ACC112 (cell line): ENCODE measurements at regions not wholly inside any gene's neighbourhood (a gene's known extent, or its start where the extent isn't known, plus 50 kb on each side); places are given as distances from the start of the nearest gene placed in this dataset.
"Not testable (repeated sequence)": the region's sequence is repeated elsewhere in the genome, so short reads cannot be mapped to it uniquely, and the experiment has no call there.

Source experiments
- H2AFZ ChIP-seq: fragments of 200-600 bp; sonication (generic); one replicate; pipeline ENCODE4 v1.6.0; 2017; ENCODE audit warnings: antibody characterized with exemption, low read length; ENCODE audit not compliant: unreplicated experiment
- H3K27ac ChIP-seq: fragments of 200-600 bp; sonication (generic); 2 replicates; pipeline ENCODE4 v1.5.1; 2014; ENCODE audit warnings: low read depth, mild to moderate bottlenecking, antibody characterized with exemption, low read length, moderate library complexity
- H3K27me3 ChIP-seq: fragments of 200-600 bp; sonication (generic); 2 replicates; pipeline ENCODE4 v1.6.1; 2014; ENCODE audit warnings: mild to moderate bottlenecking, antibody characterized with exemption, low read length, moderate library complexity, mixed read lengths; ENCODE audit not compliant: insufficient read depth
- H3K36me3 ChIP-seq: fragments of 200-600 bp; sonication (generic); 2 replicates; pipeline ENCODE4 v1.6.1; 2016; ENCODE audit warnings: mild to moderate bottlenecking, antibody characterized with exemption, low read length, moderate library complexity, mixed read lengths; ENCODE audit not compliant: insufficient read depth
- H3K4me1 ChIP-seq: fragments of 200-600 bp; sonication (generic); one replicate; pipeline ENCODE4 v1.6.1; 2016; ENCODE audit warnings: low read length, mixed read lengths; ENCODE audit not compliant: insufficient read depth, unreplicated experiment, control insufficient read depth
- H3K4me3 ChIP-seq: fragments of 200-600 bp; sonication (generic); 2 replicates; pipeline ENCODE4 v1.5.1; 2014; ENCODE audit warnings: mild to moderate bottlenecking, low read depth, low read length
- H3K79me2 ChIP-seq: fragments of 200-600 bp; sonication (generic); one replicate; pipeline ENCODE4 v1.6.0; 2016; ENCODE audit warnings: low read length; ENCODE audit not compliant: control insufficient read depth, unreplicated experiment, insufficient read depth

GRCh38 chr6:80793411-80793810 lies 686.9 kb downstream of the BCKDHB start:
- H3K27ac ChIP-seq = no peak overlapping the region

GRCh38 chr6:80792151-80792550 lies 685.7 kb downstream of the BCKDHB start:
- Histone ChIP-seq H3K36me3 (no peaks in the 10 kb centered on the region), H3K4me3 (no peak overlapping the region), H3K27me3 (no peaks in the 10 kb centered on the region), H2AFZ (no peak overlapping the region), H3K4me1 (peaks cover 18% of the 10 kb centered on the region), H3K79me2 (no peaks in the 10 kb centered on the region), H3K27ac (no peak overlapping the region)

More at GRCh38 chr6:80793411-80793810, 686.9 kb downstream of the BCKDHB start:
- H3K4me1 ChIP-seq = peaks cover 15% of the 10 kb centered on the region
- no peaks in the 10 kb centered on the region for H3K79me2 ChIP-seq
- H3K4me3 ChIP-seq = no peak overlapping the region
- H3K36me3 ChIP-seq = no peaks in the 10 kb centered on the region
- no peaks in the 10 kb centered on the region for H3K27me3 ChIP-seq
- no peak overlapping the region for H2AFZ ChIP-seq

- H3K27ac ChIP-seq = peak overlapping the region; percentile 69
These were observed 683.6 kb downstream of the BCKDHB start for GRCh38 chr6:80789912-80790570.

GRCh38 chr6:80783271-80783670 lies 676.8 kb downstream of the BCKDHB start:
- H3K79me2 ChIP-seq, H2AFZ ChIP-seq, H3K4me3 ChIP-seq, H3K27me3 ChIP-seq, H3K36me3 ChIP-seq, H3K4me1 ChIP-seq, H3K27ac ChIP-seq: not testable (repeated sequence)

More at GRCh38 chr6:80789912-80790570, 683.6 kb downstream of the BCKDHB start:
- H3K4me1 ChIP-seq = peaks cover 18% of the 10 kb centered on the region
- H3K4me3 ChIP-seq = peak overlapping the region; percentile 52
- peak overlapping the region; percentile 70 for H2AFZ ChIP-seq
- H3K36me3 ChIP-seq = no peaks in the 10 kb centered on the region
- no peaks in the 10 kb centered on the region for H3K27me3 ChIP-seq
- H3K79me2 ChIP-seq = no peaks in the 10 kb centered on the region

GRCh38 chr6:80771941-80772340 lies 665.5 kb downstream of the BCKDHB start:
- no peaks in the 10 kb centered on the region for H3K36me3 ChIP-seq
- no peak overlapping the region for H3K27ac ChIP-seq
- no peaks in the 10 kb centered on the region for H3K27me3 ChIP-seq
- peaks cover 18% of the 10 kb centered on the region for H3K4me1 ChIP-seq
- H3K4me3 ChIP-seq = no peak overlapping the region
- H3K79me2 ChIP-seq = no peaks in the 10 kb centered on the region
- H2AFZ ChIP-seq = no peak overlapping the region

- no peaks in the 10 kb centered on the region for H3K36me3 ChIP-seq
- H3K4me1 ChIP-seq = peaks cover 25% of the 10 kb centered on the region
- H3K4me3 ChIP-seq = no peak overlapping the region
- H3K27ac ChIP-seq = peak overlapping the region; percentile 48
- no peak overlapping the region for H2AFZ ChIP-seq
- no peaks in the 10 kb centered on the region for H3K79me2 ChIP-seq
- no peaks in the 10 kb centered on the region for H3K27me3 ChIP-seq
These were observed 662.6 kb downstream of the BCKDHB start for GRCh38 chr6:80769106-80769505.

GRCh38 chr6:80767808-80768207 lies 661.3 kb downstream of the BCKDHB start:
- H3K27me3 ChIP-seq = no peaks in the 10 kb centered on the region
- no peak overlapping the region for H3K4me3 ChIP-seq
- H3K4me1 ChIP-seq = peaks cover 25% of the 10 kb centered on the region
- no peak overlapping the region for H2AFZ ChIP-seq
- no peaks in the 10 kb centered on the region for H3K79me2 ChIP-seq
- no peaks in the 10 kb centered on the region for H3K36me3 ChIP-seq
- H3K27ac ChIP-seq = peak overlapping the region; percentile 53

- Histone ChIP-seq H3K36me3 (no peaks in the 10 kb centered on the region), H3K27ac (no peak overlapping the region), H3K4me3 (no peak overlapping the region), H3K79me2 (no peaks in the 10 kb centered on the region), H3K4me1 (no peaks in the 10 kb centered on the region), H3K27me3 (no peaks in the 10 kb centered on the region), H2AFZ (no peak overlapping the region)
These were observed 637.7 kb downstream of the BCKDHB start for GRCh38 chr6:80744213-80744612.

GRCh38 chr6:80742481-80742880 lies 636.0 kb downstream of the BCKDHB start:
- Histone ChIP-seq H2AFZ (peak overlapping the region; percentile 76), H3K36me3 (no peaks in the 10 kb centered on the region), H3K79me2 (no peaks in the 10 kb centered on the region), H3K4me3 (no peak overlapping the region), H3K27ac (no peak overlapping the region), H3K27me3 (no peaks in the 10 kb centered on the region), H3K4me1 (no peaks in the 10 kb centered on the region)

- no peak overlapping the region for H2AFZ ChIP-seq
- peaks cover 3% of the 10 kb centered on the region for H3K4me1 ChIP-seq
- H3K27ac ChIP-seq = no peak overlapping the region
- no peaks in the 10 kb centered on the region for H3K36me3 ChIP-seq
- no peaks in the 10 kb centered on the region for H3K27me3 ChIP-seq
- H3K79me2 ChIP-seq = no peaks in the 10 kb centered on the region
- H3K4me3 ChIP-seq = no peak overlapping the region
These were observed 627.2 kb downstream of the BCKDHB start for GRCh38 chr6:80733641-80734040.

- Histone ChIP-seq H3K36me3 (no peaks in the 10 kb centered on the region), H3K79me2 (no peaks in the 10 kb centered on the region), H3K27me3 (no peaks in the 10 kb centered on the region), H2AFZ (peak overlapping the region; percentile 42), H3K27ac (peak overlapping the region; percentile 25; the same call in 1 of the 2 replicates), H3K4me3 (no peak overlapping the region), H3K4me1 (peaks cover 9% of the 10 kb centered on the region)
These were observed 622.4 kb downstream of the BCKDHB start for GRCh38 chr6:80728830-80729229.
